HT-29 (cell line): ENCODE measurements at regions not wholly inside any gene's neighbourhood (a gene's known extent, or its start where the extent isn't known, plus 50 kb on each side); places are given as distances from the start of the nearest gene placed in this dataset.
A peak's percentile ranks its signal among the peaks of the same experiment; 100 is the strongest.

Experiments
- DNase-seq: peaks from one replicate; pipeline ENCODE4 v3.0.0-alpha.2; 2015; ENCODE audit warnings: low spot score

DNA sequence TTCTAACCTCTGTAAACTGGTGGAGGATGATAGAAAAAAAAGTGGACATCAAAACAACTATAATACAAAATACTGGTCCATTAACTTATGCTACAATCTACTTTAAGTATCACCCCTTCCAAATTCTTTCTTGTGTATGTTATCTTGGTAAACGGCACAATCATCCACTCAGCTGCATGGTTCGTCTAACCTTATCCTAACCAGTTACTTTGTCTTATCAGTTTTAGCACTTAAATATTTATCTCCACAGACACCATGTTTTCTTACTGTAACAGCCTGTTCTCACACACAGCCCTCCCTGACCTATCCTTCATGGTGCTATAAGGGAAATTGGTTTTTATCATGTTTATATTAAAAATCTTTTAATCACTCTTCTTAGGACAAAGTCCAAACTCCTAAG lies 157.2 kb downstream of the PTGER3 start:
- no peak for DNase-seq

DNA sequence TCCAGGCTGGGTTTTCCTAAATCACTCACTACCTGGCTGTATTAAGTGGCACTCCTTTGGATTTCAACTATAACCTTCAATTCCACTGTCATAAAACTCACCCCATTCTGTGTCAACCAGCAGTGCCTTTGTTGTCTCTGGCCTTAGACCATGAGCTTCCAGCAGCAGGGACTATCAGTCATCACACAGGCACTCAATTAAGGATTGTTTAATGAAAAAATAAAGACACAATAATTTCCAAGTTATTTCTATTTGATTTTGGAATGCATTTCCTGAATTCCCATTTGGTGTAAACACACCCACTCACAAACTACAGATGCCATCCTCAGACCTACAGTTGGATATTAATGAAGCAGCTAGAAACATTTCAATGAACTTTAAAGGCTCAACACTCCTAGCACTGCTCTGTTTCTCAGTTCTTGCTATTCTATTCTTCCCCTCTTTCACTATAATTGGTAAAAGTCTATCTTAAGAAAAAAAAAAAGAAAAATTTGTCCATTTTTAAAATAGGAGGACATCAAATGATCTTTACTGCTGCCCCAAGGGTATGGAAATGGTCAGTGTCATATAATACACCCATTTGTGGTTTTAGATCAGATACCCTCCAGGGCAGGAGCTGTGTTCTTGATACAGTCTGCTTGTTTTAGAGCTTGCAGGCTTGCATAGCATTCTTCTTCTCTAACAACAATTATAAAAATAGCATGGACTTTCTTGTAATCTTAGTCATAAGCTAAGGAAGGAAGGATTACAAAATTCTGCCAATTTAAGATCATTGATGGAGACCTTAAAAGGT lies 156.4 kb downstream of the PTGER3 start:
- DNase-seq = no peak

DNA sequence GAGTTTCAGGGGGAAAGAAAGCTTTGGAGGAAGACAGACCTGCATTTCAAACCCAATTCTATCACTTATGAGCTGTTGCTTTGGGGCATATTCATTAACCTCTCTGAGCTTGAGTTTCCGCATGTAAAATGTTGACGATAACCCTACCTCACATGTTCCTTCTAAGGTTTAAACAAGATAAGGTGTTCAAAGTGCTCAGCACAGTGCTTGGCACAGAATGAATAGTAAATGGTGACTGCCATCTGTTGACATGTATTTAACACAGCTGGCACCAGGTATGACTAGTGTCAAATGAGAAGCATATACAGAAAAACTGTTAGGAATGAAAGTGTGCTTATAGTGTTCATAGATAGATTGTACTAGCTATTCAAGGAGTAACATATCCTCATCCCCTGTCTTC lies 155.5 kb downstream of the PTGER3 start:
- DNase-seq = no peak

DNA sequence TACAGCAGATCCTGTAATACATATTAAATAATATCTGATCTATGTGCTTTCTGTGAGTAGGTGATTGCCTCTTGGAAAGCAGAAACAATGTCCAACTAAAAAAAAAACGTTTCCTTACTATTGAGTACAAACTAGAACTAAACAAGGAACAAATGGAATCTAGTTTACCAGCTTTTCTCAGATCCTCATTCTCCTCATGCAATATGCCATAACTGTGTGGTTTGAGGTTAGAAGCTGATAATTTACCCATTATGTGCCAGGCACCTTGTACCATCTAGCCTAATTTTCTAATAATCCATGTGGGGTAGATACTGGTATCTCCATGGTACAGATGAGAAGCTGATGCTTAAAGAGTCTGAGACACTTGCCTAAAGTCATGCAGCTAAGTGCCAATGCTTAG lies 154.7 kb downstream of the PTGER3 start:
- DNase-seq = no peak

DNA sequence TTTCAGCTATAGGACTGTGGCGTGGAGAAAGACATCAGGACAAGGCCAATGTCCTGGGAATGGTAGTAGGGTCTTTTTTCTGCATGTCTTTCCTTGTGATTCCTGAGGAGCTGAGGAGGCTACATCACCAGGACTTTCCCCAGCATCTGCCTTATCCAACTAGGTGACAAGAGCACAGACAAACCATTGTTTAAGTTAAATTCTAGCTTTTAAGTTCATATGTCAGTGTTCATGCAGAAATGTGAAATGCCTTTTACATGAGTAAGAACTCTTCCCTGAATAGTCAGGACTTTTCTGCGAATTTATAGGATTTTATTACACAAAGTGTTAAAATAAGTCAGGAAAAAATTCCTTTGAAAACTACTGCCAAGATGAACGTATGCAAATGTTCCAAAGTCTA lies 154.2 kb downstream of the PTGER3 start:
- no peak for DNase-seq

DNA sequence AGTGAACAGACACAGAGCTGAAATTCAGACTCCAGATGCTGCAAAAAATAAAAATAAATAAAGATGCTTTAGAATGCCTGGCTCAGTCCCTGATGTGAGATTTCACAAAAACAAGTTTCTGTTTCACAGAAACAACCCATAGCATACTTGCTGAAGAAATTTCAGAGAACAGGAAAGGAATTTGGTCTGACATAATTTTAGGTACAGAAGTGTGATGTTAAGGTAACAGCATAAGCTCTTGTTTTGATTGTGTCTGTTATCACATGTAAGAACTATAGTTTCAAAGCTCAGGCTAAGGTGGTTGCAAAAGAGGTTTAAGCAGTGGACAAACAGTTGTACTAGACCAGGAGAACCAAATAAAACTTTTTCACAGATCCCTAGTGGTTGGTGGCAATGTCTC lies 152.1 kb downstream of the PTGER3 start:
- DNase-seq = no peak

DNA sequence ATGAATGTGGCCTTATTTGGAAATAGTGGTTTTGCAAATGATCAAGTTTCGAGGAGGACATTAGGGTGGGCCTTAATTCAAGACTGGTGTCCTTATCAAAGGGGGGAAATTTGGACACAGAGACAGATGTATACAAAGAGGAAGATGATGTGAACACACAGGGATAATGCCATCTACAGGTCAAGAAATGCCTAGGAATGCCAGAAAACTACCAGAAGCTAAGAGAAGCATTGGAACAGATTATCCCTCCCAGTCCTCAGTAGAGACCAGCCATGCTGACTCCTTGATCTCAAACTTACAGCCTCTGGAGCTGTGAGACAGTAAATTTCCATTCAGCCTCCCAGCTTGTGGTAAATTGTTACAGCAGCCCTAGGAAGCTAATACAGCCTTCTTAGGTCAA lies 151.4 kb downstream of the PTGER3 start:
- DNase-seq = peak; percentile 39

DNA sequence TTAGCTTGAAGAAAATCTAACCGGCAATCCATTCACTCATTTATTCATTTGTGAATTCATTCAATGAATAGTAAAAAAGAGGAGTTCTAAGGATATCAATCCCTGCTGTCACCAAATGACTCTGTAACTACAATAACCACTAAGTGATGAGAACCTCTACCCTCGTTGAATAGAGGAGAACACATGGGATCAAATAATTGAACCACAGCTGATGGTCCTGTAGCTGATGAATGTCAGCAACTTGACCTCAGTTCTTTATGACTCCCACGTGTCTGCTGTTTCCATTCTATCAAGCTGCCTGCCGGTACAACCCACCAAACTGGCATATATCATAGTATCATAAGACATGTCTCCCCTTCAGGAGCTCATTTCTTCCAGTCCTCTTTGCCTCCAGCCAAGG lies 150.3 kb downstream of the PTGER3 start:
- no peak for DNase-seq

DNA sequence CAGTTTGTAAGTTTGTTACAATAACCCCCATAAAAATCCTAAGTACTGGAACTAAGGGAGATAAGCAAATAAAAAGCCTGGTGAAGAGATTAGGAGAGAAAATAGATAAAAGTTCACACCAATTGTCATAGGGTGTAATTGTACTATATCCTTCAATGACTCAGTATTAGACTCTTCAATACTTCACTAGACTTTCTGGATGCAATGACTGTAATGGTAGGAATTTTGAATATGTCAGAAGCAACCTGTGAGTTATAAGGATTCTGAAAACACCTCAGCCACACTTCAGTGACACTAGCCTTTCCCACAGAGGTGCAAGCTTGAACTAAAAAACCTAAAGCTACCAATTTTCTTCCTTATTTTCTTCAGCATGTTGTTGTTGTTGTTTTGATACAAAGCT lies 147.9 kb downstream of the PTGER3 start:
- no peak for DNase-seq

DNA sequence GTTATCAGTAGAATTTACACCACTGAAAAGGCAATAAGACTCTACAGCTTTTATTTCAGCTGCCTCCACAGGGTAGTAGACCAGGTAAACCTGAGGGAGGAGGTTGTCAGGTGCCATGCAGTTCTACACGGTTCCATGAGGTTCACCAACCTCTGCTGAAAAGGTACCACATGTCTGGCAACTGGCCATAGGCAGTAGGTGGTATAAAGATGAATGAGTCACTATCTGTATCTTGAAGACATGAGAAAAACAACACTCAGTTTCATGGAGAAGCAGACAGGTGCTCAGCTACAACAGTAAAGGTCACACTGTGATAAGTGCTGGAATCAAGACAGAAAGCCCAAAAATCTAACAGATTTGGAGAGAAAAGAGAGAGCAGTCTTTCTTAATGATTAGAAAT lies 145.4 kb downstream of the PTGER3 start:
- DNase-seq = no peak

DNA sequence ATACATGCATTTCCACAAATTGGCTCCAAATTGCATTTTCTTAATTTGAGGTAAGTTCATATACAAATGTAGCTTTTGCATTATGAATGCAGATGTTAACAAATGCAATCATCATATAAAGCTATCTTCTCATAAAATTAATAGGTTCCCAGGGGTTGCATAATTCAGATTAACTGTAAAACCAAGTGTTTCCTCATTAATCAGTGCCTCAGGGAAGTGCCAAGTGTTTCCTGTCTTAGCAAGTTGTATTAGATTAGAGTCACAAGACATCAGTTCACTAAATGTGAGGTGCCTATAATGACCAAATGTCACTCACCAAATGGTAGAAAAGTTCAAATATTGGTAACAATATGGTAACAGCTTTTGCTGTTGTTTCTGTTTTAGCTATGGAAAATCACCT lies 140.8 kb downstream of the PTGER3 start:
- no peak for DNase-seq

DNA sequence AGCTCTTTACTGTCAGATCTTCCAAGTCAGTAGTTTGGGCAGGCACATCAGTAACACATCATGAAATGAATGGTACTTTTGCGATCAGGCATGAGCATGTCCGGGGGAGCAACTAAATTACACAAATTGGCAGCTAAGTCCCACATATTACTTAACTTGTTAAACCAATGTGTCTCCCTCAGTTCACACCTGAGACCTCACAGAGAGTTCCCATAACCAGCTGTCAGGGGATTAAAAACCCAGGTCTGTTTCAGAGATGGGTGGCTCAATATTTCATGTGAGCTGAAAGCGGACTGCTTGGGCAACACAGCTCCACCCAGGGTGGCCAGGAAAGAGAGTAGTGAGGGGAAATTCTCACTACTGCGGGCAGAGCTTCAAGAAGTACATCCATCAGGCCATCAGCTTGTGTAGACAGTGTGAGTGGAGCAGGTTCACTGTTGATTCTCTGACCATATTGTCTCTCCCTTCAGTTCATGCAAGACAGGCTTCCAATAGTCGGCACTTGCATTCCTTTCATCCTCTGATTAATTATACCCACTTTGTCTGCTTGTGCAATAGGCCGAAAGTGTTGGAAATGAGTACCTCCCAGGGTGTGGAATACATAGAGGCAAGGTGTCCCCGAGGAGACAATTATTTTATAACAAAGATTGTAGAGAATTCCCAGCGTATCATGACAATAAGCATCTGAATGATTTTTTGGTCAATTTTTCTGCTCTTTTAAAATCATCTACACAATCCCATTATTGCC lies 139.9 kb downstream of the PTGER3 start:
- DNase-seq = no peak

DNA sequence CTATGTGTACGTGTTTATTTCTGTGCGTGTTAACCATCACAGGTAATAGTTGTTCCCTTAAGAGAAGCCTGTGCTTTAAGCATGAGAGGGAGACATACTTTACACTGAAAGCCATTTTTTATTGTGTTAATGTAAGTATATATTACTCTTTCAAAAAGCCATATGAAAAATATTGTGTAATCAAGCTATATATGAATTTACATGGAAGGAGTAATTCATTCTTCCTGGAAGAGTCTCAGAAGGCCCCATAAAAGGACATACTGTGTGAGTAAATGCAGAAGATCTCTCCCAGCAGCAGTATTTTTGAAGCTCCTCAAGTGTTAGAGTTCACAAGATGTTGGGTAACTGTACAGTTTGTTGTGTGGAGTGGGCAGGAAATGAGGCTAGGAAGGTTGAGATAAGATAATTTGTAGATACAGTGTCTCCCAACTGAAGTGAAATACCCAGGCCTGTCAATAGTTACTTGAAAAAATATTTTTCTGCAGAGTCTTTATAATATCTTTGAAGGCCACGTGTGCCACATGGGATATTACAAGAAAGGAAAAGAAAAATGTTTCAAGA lies 138.3 kb downstream of the PTGER3 start:
- no peak for DNase-seq

DNA sequence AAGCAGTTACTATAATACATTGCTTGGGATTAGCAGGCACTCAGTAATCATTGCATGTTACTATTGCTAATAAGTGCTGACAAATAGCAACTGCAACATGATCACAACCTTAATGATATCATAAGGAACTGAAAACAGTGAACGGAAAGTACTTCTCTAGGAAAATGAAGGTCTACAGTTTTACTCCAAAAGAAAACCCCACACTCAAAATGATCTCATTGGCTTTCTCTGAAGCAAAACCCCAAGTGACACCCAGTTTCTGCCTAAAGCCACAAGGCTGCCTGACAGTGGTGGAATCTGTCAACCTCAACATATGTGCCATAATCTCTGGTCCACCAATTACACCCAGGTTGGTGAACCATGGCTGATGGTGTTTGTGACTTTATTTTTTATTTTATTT lies 137.6 kb downstream of the PTGER3 start:
- DNase-seq = no peak

DNA sequence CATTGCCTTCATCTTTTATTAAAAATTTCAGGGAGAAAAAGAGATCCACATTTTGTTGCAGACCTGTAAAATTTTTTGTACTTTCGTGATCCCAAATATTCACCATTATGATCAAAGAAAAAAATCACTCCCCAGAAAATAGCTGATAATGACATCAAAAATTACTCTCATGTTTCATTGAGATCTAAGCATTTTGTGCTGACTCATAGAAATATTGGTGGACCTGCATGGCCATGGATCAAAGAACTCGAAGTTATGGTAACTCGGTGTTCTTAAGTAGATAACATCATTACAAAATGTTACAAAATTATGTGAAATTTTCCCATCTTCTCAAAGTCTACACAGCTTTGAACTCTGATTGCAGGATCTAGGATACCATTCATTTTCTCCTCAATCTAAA lies 135.8 kb downstream of the PTGER3 start:
- no peak for DNase-seq

DNA sequence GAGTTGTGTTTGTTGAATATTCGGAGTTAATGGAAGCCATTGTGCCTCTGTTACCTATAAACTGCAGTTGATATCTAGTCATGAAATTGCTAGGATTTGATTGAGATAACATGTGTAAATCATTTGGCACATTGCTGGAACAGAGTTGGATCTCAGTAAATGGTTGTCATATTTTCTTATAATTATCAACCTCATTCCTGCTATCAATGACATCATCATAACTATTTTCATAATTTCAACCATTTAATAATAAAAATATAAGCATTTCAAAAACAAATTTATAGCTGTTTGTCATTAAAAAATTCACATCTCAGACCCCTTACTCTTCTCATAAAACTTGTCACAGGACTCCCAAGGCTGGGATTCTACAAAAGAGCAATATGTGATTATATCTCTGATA lies 133.4 kb downstream of the PTGER3 start:
- DNase-seq = no peak

DNA sequence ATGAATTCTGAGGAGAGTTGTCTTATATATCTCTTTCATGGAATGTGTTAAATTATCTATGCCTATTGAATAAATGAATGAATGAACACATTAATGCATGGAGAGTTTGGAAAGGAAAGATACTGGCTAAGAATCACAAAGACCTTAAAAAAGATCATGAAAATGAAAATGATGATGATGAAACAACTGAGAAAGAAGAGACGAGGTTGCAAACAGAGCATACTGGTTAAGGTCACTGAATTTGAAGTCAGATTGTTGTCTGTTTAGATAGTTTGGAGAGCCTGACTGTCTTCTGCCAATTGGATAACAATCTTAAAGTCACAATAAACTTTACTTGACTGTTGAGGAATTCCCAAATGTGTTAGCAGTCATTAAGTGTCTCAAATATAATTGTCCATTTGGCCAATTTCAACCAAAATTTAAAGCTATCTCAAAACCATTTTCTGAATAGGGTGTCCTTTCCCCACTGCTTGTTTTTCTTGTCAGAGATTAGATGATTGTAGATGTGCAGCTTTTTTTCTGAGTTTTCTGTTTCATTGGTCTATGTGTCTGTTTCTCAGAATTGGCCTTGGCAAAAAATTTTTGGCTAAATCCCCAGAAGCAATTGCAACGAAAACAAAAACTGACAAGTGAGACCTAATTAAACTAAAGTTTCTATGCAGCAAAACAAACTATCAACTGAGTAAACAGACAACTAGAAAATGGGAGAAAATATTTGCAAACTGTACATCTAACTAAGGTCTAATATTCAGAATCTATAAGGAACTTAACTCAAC lies 132.2 kb downstream of the PTGER3 start:
- no peak for DNase-seq

DNA sequence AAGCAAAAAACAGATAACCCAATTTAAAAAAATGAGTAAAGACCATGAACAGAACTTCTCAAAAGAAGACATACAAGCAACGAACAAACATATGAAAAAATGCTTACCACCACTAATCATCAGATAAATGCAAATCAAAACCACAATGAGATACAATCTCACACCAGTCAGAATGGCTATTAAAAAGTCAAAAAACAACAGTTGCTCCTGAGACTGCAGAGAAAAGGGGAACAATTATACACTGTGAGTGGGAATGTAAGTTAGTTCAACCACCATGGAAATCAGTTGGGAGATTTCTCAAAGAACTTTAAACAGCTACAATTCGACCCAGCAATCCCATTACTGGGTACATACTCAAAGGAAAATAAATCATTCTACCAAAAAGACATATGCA lies 131.6 kb downstream of the PTGER3 start:
- no peak for DNase-seq

DNA sequence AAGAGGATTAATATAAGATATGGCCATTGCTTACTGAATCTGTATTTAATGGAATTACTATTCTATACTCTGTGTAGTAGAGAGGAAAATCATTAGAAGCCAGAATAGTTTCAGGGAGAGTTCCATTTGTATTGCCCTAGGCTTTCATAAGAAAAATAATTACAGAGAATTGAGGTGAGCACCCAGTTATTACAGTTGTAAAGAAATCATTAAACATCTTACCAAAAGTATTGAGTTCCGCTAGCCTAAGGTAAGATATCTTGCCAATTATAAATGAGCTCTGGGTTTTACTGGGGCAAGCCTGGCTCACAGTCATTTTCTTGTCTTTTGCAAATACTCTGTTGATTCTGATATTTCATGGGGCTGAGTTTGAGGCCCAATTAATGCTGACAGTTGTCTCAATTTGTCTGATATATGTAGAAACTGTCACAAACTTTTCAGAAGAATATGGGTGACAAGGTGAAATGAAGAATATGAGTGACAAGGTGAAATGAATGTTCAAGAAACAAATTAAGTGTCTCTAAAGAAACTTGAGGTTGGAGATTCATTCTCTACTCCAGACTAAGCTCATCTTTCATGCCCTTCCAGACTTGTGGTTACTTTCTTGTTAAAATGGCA lies 127.8 kb downstream of the PTGER3 start:
- no peak for DNase-seq
